ENCODE measurements at regions not wholly inside any gene's neighbourhood (a gene's known extent, or its start where the extent isn't known, plus 50 kb on each side); places are given as distances from the start of the nearest gene placed in this dataset.

DNA sequence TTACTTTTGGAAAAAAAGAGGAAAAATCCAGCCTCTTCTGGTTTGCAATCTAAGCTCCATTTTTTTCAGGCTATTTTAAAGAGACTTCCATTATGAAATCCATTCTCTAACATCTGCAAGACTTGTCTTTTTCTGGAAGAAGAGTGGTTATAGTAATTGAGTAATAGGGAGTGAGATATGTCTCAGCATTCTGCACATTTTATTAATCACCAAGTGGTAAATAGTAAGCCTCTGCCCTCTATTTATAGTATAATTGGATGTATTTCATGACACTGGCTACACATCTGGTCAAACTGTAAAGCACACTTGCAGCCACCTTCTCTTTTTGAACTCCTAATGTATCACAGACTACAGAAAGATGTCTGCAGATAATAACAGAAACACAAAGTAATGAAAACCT is 391.1 kb downstream of the ETS1 start:
- in situ Hi-C loops (cut with MboI; ENCODE audit: low sequenced_read_pairs), result no loop called here
- no peaks in the 10 kb centered on the region for H4K20me1 ChIP-seq (ENCODE audit: insufficient read depth, low read length)
- H3K56ac ChIP-seq (ENCODE audit: extremely low read depth, insufficient read depth, low read length), result no peak overlapping the region
- H3K9me1 ChIP-seq (ENCODE audit: insufficient read depth, low read length), result no peaks in the 10 kb centered on the region
- H2AK5ac ChIP-seq (ENCODE audit: low read depth, low read length), result no peak overlapping the region
- no peak overlapping the region for H4K91ac ChIP-seq (ENCODE audit: insufficient read depth, low read depth, low read length)
- H3K4me2 ChIP-seq (ENCODE audit: low read depth, low read length), result no peak overlapping the region
- dilution Hi-C loops (cut with HindIII; ENCODE audit: low sequenced_read_pairs, unreplicated experiment), result loop anchor here (25.0 kb wide), 1 partner anchor 641 kb away; no protein-coding TSS in a partner anchor
- no peak overlapping the region for H2BK120ac ChIP-seq (ENCODE audit: low read depth, low read length)
- H4K8ac ChIP-seq (ENCODE audit: low read depth in 2 of 2, low read length in 2 of 2), result no peak overlapping the region
- no peak overlapping the region for H2BK15ac ChIP-seq (ENCODE audit: low read depth, low read length)
- H3K4ac ChIP-seq (ENCODE audit: low read depth, low read length), result no peak overlapping the region
- intact Hi-C loops (cut with micrococcal nuclease), result no loop called here
- H3K14ac ChIP-seq (replicated peaks; ENCODE audit: low read depth, low read length), result no peak overlapping the region
- no peak overlapping the region for H2AK9ac ChIP-seq (replicated peaks; ENCODE audit: low read depth, low read length, poor library complexity)
- no peaks in the 10 kb centered on the region; the same call in 1 of the 2 replicates for H3K4me1 ChIP-seq (ENCODE audit: control insufficient read depth, insufficient read depth, low read length)
- no TSS peak for BruUV-seq (replicated peaks)
- no peaks in the 10 kb centered on the region for H3K36me3 ChIP-seq (ENCODE audit: control insufficient read depth, insufficient read depth, low read length)
- H2BK20ac ChIP-seq (ENCODE audit: low read depth, low read length), result no peak overlapping the region
- H3K27me3 ChIP-seq (ENCODE audit: control insufficient read depth, insufficient read depth, low read length), result no peaks in the 10 kb centered on the region
- no peak overlapping the region for H3K27ac ChIP-seq (ENCODE audit: insufficient read depth, low read length)
- H4K5ac ChIP-seq (ENCODE audit: low read depth, low read length), result no peak overlapping the region
- H3K79me1 ChIP-seq (ENCODE audit: low read depth in 1 of 2, low read length in 2 of 2), result no peaks in the 10 kb centered on the region
- no peak overlapping the region for H3K9ac ChIP-seq (ENCODE audit: low read depth, low read length)
- TF ChIP-seq SMC3 (IDR thresholded peaks at IDR 0.05; ENCODE audit: low read depth, low read length) (no peak), RCOR1 (IDR thresholded peaks at IDR 0.05; ENCODE audit: insufficient replicate concordance, low read length) (no peak), FOS (IDR thresholded peaks at IDR 0.05; ENCODE audit: low read depth, low read length) (no peak), BHLHE40 (IDR thresholded peaks at IDR 0.05; ENCODE audit: low read depth, low read length) (no peak), POLR2A (IDR thresholded peaks at IDR 0.05; ENCODE audit: low read depth, low read length) (no peak), MXI1 (IDR thresholded peaks at IDR 0.05; ENCODE audit: borderline replicate concordance, low read depth, low read length) (no peak), NFE2L2 (IDR thresholded peaks at IDR 0.05; ENCODE audit: low read depth, low read length) (no peak), CHD1 (IDR thresholded peaks at IDR 0.05; ENCODE audit: low read depth, low read length) (no peak), MAZ (IDR thresholded peaks at IDR 0.05; ENCODE audit: borderline replicate concordance, low read depth, low read length) (no peak), CTCF (conservative IDR thresholded peaks at IDR 0.05; ENCODE audit: low read depth, low read length) (no peak), RAD21 (IDR thresholded peaks at IDR 0.05; ENCODE audit: low read length) (no peak), CEBPB (IDR thresholded peaks at IDR 0.05; ENCODE audit: low read depth, low read length) (no peak), MAFK (IDR thresholded peaks at IDR 0.05; ENCODE audit: low read depth, low read length) (no peak), RFX5 (IDR thresholded peaks at IDR 0.05; ENCODE audit: low read depth, low read length) (no peak)
- TF ChIP-seq, protein P1, sequence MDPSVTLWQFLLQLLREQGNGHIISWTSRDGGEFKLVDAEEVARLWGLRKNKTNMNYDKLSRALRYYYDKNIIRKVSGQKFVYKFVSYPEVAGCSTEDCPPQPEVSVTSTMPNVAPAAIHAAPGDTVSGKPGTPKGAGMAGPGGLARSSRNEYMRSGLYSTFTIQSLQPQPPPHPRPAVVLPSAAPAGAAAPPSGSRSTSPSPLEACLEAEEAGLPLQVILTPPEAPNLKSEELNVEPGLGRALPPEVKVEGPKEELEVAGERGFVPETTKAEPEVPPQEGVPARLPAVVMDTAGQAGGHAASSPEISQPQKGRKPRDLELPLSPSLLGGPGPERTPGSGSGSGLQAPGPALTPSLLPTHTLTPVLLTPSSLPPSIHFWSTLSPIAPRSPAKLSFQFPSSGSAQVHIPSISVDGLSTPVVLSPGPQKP (IDR thresholded peaks at IDR 0.05; ENCODE audit: borderline replicate concordance, low read depth, low read length), result no peak
- TF ChIP-seq, protein P2, sequence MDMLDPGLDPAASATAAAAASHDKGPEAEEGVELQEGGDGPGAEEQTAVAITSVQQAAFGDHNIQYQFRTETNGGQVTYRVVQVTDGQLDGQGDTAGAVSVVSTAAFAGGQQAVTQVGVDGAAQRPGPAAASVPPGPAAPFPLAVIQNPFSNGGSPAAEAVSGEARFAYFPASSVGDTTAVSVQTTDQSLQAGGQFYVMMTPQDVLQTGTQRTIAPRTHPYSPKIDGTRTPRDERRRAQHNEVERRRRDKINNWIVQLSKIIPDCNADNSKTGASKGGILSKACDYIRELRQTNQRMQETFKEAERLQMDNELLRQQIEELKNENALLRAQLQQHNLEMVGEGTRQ (IDR thresholded peaks at IDR 0.05; ENCODE audit: low read depth, low read length), result no peak
- H3K23ac ChIP-seq (ENCODE audit: low read depth, low read length), result no peak overlapping the region
- no peak overlapping the region for H2AFZ ChIP-seq (replicated peaks; ENCODE audit: low read length, poor library complexity)
- H3K18ac ChIP-seq (ENCODE audit: low read depth, low read length), result no peak overlapping the region
- H2BK5ac ChIP-seq (ENCODE audit: low read depth, low read length, poor library complexity, severe bottlenecking), result no peak overlapping the region
- H3K4me3 ChIP-seq (ENCODE audit: insufficient read depth, low read depth, low read length), result no peak overlapping the region
- no peaks in the 10 kb centered on the region for H3K9me3 ChIP-seq (ENCODE audit: control insufficient read depth, insufficient read depth, low read length)
- ATAC-seq (ENCODE audit: low read depth) (no peak), DNase-seq (no peak)
- CTCF ChIA-PET, result no interaction called here
- POLR2A ChIA-PET (ENCODE audit: unreplicated experiment), result no interaction called here
